ENCODE measurements at regions not wholly inside any gene's neighbourhood (a gene's known extent, or its start where the extent isn't known, plus 50 kb on each side); places are given as distances from the start of the nearest gene placed in this dataset.

DNA sequence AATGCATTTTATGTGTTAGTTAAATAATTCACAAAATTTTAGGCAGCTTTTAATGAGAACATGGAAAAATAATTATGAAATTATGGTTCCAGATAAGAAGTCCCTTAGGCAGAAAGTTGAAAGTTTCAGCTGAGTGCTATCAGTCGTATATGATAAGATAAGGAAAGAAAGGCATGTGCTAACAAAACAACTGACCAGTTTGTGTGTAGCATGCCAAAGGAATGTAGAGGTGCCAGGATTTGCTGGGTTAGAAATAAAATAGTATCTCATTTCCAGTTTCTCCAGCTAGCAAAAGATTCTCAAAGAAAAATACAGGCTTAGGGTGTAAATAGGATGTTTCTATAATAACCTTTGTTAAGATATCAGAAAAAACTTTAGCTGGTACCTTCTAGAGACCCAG lies 1044.5 kb upstream of the CDH8 start:
- DNase-seq (ENCODE audit: low read depth) = no peak
- no peak overlapping the region for H3K4me3 ChIP-seq (ENCODE audit: control insufficient read depth, low read depth, low read length)
- TF ChIP-seq, protein P1, sequence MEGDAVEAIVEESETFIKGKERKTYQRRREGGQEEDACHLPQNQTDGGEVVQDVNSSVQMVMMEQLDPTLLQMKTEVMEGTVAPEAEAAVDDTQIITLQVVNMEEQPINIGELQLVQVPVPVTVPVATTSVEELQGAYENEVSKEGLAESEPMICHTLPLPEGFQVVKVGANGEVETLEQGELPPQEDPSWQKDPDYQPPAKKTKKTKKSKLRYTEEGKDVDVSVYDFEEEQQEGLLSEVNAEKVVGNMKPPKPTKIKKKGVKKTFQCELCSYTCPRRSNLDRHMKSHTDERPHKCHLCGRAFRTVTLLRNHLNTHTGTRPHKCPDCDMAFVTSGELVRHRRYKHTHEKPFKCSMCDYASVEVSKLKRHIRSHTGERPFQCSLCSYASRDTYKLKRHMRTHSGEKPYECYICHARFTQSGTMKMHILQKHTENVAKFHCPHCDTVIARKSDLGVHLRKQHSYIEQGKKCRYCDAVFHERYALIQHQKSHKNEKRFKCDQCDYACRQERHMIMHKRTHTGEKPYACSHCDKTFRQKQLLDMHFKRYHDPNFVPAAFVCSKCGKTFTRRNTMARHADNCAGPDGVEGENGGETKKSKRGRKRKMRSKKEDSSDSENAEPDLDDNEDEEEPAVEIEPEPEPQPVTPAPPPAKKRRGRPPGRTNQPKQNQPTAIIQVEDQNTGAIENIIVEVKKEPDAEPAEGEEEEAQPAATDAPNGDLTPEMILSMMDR (conservative IDR thresholded peaks at IDR 0.05; ENCODE audit: control insufficient read depth, insufficient read depth, low read depth, low read length) = no peak

DNA sequence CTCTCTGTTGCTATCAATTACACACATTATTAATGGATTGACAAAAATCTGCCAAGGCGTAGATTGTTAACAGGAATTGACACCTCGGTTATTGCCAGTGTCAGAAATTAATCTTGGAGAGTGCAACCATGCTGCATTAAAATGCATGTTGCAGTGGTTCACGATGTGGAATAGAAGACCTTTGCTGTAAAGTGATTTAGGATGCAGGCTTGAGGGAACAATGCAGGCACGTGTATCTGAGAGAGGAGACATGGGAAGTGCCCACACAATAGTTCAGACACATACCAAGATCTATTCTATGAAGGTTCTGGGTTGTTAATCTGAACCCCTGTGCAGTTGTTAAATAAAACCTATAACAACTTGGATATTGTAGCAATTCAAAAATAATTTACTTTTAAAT lies 1032.8 kb upstream of the CDH8 start:
- TF ChIP-seq, protein P1 (conservative IDR thresholded peaks at IDR 0.05; ENCODE audit: control insufficient read depth, insufficient read depth, low read depth, low read length) = no peak
- no peak overlapping the region for H3K4me3 ChIP-seq (ENCODE audit: control insufficient read depth, low read depth, low read length)
- DNase-seq (ENCODE audit: low read depth) = no peak

- TF ChIP-seq, protein P1 (conservative IDR thresholded peaks at IDR 0.05; ENCODE audit: control insufficient read depth, insufficient read depth, low read depth, low read length) = no peak
- no peak for DNase-seq (ENCODE audit: low read depth)
Observed at GRCh38 chr16:63067141-63067540, 1030.9 kb upstream of the CDH8 start.

GRCh38 chr16:63066552-63066951 lies 1030.3 kb upstream of the CDH8 start:
- no peak overlapping the region for H3K4me3 ChIP-seq (ENCODE audit: control insufficient read depth, low read depth, low read length)
- DNase-seq (ENCODE audit: low read depth) = no peak
- TF ChIP-seq, protein P1 (conservative IDR thresholded peaks at IDR 0.05; ENCODE audit: control insufficient read depth, insufficient read depth, low read depth, low read length) = no peak

More at GRCh38 chr16:63067141-63067540, 1030.9 kb upstream of the CDH8 start:
- no peak overlapping the region for H3K4me3 ChIP-seq (ENCODE audit: control insufficient read depth, low read depth, low read length)

GRCh38 chr16:63061319-63061718 lies 1025.1 kb upstream of the CDH8 start:
- no peak overlapping the region for H3K4me3 ChIP-seq (ENCODE audit: control insufficient read depth, low read depth, low read length)
- no peak for DNase-seq (ENCODE audit: low read depth)
- TF ChIP-seq, protein P1 (conservative IDR thresholded peaks at IDR 0.05; ENCODE audit: control insufficient read depth, insufficient read depth, low read depth, low read length) = no peak

DNA sequence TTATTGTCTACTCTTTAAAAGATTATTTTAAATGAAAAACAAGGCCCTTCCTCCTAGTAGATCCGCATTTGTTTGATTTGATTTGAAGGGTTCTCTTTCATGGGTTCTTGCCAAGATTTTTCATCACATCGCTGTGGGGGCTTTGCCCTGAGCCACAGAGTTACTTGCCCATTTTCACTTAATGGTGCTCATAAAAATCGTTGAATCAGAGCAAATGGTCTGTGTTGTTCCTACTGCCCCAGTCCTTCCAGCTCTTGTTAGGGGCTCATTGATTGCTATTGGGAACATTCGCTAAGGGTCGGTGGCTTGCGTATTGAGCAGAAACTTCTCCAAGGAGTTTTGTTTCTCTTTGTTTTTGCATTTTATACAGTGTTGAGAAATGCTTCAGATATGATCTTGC lies 1023.4 kb upstream of the CDH8 start:
- TF ChIP-seq, protein P1 (conservative IDR thresholded peaks at IDR 0.05; ENCODE audit: control insufficient read depth, insufficient read depth, low read depth, low read length) = no peak
- DNase-seq (ENCODE audit: low read depth) = no peak
- H3K4me3 ChIP-seq (ENCODE audit: control insufficient read depth, low read depth, low read length) = no peak overlapping the region

- TF ChIP-seq, protein P1 (conservative IDR thresholded peaks at IDR 0.05; ENCODE audit: control insufficient read depth, insufficient read depth, low read depth, low read length) = no peak
- no peak for DNase-seq (ENCODE audit: low read depth)
Observed at GRCh38 chr16:63057341-63057740, 1021.1 kb upstream of the CDH8 start.

More at GRCh38 chr16:63057341-63057740, 1021.1 kb upstream of the CDH8 start:
- H3K4me3 ChIP-seq (ENCODE audit: control insufficient read depth, low read depth, low read length) = no peak overlapping the region
